HG03139 (cell line): ENCODE measurements at regions not wholly inside any gene's neighbourhood (a gene's known extent, or its start where the extent isn't known, plus 50 kb on each side); places are given as distances from the start of the nearest gene placed in this dataset.

Experiments used
- ATAC-seq: cut with Tn5 transposase; IDR thresholded peaks from one replicate; pipeline ENCODE4 v1.9.1; 2021; ENCODE audit not compliant: unreplicated experiment

DNA sequence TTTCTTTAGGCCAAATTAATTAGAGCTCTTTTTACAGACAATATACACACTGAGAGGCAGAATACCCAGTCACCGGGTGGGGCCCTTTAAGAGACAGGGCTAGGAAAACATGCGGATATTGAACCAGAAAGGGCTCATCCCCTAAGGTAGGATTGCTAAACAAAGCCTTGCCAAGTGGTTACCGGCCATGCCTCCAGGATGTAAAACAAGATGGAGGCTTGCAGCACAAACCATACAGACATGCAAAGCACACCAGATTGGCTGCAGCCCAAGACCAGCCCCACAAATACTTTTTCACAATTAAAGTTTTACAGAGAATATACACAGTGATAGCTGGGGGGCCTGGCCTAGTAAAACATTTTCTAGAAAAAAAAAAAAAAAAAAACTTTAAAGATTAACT, 210.0 kb downstream of the KLHL4 start:
- no peak for ATAC-seq

DNA sequence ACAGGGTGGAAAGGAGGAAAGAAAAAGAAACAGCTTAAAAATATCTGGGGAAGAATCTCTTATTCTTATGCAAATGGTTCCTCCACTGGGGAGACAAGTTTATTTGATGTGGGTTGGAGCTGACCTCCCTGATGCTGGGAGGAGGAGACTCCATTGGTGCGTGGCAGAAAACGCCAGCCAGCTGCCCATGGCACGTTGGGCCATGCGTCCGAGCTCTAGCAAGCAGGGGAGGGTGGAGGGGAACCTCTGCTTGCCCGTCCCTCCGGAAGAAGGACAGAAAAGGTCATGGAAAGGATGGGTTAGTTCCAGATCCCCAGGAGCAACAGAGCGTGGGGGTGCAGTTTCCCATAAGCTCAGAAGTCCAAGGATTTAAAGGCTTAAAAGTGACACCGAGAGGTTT, 210.4 kb downstream of the KLHL4 start:
- ATAC-seq = no peak

DNA sequence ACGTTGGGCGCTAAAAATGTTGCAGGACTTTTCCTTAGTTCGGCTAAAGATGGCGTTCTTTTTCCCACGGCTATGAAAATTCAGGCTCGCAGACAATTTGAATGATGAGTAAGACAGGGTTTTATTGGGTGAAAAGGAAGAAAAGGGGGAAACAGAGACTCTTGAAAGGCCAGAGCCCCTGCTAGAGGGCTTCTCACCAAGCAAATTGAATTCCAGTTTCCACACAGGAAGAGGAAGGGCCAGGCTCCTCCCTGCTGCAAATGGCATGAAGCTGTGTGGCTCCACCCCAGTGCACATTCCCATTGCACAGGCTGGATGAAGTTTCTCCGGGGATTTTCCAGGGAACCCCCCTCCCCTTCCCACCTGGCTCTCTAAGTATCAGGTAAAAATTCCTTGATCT, 210.9 kb downstream of the KLHL4 start:
- no peak for ATAC-seq

DNA sequence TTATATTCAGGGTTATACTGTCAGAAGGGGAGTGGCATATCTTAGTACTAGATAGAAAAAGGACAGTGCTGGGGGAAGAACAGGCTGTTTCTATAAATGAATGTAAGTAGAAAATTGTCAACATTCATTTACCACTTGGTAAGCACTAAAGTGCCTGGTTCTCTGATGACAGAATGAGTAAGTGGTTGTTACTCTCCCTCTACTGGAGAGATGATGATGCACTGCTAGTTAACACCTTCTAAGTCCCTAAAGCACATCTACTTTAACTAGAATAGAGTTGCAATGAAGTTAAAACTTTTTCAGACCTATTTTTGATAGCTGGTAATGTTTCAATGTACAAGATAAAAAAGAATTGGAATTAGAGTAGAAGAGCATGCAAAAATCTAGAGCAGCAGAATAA, 214.5 kb downstream of the KLHL4 start:
- no peak for ATAC-seq

DNA sequence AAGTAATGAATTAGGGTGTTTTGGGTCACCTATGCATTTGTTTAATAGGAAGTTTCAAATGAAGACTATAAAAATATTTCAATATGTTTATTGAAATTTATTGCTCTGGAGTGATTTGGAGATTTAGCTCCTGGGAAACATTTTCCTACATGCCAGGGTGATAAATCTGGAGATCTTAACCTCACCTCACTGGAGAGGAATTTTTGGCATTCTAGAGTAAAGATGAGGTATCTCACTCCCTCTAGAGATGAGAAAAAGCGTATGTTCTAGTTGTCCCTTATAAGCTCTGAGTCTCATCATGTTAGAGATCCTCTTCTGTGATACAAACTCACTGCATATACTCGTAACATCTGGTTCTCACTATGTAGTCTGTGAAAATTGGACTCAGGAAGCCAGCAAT, 219.0 kb downstream of the KLHL4 start:
- ATAC-seq = no peak

DNA sequence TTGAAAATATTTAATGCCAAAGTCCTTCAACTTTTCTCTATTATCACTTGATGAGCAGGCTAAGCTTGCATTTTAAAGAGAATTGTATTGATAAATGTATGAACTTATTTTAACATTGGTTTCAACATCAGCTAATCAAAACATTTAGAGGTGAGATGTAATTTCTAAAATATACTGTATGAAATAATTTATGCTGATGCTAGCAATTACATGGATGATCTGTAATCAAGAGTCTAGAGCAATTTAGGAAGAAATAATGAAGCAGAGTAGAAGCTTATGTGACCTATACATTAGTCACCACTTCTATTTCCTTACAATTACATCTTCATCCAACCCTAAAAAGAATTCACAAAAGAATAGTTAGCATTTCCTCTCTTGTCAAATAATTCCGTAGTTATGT, 226.8 kb downstream of the KLHL4 start:
- ATAC-seq = no peak

DNA sequence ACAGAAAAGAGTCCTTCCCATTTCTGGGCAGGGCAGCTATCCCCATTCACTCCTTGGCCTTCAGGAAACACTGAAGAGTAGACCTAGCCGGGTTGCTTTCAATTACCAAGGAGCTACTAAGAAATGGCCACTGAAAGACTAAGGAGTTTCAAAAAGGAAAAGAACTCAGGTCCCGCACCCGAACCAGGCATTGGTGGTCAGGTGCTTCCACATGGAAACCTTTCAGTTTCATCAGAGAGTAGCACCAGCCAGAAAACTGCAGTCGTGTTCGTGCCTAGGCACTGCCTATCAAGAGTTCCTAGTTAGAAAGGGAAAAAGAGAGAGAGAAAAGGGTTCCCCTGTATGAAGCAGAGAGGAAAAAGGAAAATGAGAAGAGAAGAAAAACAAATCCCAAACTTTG, 237.9 kb downstream of the KLHL4 start:
- ATAC-seq = no peak

DNA sequence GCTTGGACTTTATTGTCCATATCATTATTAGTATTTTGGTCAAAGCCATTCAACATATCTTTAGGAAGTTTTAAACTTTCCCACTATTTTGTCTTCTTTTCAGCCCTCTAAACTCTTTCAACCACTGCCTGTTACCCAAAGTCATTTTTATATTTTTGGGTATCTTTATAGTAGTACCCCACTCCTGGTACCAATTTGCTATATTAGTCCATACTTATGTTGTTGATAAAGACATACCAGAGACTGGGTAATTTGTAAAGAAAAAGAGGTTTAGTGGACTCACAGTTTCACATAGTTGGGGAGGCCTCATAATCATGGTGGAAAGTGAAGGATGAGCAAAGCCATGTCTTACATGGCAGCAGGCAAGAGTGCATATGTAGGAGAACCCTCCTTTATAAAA, 271.4 kb downstream of the KLHL4 start:
- ATAC-seq = no peak

DNA sequence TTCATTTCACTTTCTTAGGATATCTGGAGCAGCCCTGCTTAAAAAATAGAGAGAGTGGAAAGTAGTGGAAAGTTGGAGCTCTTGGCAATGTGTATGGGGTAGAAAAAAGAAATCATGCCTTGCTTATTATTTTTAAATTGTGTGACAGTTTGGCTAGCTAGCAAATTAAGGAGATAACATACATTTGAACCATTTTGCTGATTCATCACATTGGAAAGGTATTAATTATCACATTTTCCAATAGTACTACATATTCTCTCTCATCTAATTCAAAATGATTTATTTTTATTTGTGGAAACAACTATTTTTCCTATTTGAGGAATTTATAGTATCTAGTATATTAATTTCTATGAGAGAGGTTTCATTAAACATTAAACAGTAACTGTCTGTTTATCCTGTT, 280.4 kb downstream of the KLHL4 start:
- ATAC-seq = no peak

DNA sequence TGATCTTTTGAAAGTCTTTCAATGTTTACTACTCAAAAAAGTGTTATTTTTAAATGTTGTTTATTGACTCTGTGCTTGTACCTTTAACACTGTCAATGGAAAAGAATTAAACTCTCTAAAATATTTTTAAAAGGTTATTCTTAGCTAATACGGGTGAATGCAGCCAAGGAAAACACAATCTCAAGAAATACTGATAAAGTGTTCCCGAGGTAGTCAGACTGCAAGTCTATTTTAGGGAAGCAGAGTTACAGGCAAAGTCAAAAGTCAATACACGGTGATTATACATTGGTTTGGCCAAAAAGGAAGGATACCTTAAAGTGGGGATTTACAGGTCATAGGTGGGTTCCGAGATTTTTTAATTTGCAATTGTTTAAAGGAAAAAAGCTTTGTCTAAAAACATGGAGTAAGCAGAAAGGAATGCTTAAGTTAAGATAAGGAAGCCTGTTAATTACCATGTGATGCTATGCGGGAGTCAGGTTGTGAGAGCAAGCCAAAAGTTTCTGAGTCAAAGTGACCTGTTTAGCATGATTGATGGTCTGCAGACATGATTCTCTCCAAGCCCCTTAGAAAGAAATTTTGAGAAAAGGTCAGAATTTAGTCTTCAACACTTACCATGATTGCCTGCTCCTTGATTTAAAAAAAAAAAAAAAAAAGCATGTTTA, 288.4 kb downstream of the KLHL4 start:
- ATAC-seq = no peak

DNA sequence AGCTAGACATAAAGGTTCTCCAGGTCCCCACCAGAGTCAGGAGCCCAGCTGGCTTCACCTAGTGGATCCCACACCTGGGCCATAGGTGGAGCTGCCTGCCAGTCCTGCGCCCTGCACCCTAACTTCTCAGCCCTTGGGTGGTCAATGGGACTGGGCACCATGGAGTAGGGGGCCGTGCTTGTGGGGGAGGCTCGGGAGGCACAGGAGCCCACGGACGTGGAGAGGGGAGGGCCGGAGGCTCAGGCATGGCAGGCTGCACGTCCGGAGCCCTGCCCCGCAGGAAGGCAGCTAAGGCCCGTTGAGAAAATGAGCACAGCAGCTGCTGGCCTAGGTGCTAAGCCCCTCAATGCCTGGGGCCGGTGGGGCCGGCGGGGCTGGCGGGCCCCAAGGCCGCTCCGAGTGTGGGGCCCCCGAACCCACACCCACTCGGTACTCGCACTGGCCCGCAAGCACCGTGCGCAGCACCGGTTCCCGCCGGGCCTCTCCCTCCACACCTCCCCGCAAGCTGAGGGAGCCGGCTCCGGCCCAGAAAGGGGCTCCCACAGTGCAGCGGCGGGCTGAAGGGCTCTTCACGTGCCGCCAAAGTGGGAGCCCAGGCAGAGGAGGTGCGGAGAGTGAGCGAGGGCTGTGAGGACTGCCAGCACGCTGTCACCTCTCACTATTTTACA, 291.1 kb downstream of the KLHL4 start:
- ATAC-seq = no peak

DNA sequence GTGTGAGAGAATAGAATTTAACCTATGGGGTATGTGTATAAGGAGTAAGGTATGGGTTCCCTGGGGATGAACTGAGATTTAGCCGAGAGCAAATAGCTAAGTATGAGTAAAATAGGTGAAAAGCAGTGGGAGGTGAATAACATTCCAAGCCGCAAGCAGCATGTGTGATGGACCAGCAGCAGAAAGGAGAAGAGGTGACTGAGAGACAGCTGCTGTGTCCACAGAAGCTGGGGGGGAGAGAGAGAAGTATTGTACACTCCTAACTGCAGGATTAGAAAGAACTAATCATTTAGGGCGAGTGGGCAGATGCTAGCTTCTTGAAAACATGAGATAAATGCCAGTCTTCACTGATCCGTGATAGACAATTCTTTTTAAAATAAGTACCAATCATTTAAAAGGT, 296.0 kb downstream of the KLHL4 start:
- no peak for ATAC-seq

DNA sequence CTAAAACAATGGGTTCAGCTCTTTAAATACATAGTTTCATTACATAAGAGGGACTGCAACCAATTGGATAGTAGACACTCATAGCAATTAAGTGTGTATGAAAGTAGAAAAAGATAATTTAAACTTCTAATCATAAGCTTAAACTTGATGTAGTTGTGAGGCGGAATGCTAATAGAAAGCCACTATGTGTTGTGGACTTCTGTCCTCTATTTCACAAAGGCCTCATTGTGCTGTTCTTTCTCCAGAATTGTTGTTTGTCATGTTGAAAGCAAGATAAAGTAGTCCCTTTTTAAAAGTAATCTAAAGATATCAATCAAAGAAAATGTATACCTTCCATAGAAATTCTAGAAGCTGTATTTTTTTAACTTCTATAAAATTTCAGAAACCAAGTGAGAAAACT, 329.4 kb downstream of the KLHL4 start:
- ATAC-seq = no peak

DNA sequence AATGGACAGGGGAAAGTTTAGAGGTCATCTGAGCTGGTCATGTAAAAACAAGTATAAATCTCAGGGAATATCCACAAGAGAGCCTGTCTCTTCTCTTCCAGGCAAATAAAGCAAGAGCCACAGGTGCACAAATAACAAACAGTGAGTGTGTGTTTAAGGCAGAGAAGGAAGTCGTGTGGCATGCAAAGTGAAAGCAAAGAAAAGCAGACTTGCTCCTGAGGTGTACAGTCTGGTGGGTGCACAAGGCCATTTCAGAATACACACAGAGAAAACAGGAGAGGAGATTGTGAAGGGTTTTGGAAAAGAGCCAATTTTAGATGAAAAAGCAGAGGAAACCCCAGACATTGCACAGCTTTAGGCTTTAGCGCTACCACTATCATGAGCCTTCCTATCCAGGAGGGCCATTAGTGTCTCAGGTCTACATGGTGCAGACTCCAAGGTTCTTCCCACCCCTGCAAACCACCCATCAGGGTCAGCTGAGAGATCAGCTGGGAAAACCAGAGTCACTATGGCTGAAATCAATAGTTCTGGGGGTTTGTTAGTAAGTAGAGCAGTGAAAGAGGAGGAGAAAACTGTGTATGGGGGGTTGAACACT, 355.8 kb downstream of the KLHL4 start:
- ATAC-seq = no peak

DNA sequence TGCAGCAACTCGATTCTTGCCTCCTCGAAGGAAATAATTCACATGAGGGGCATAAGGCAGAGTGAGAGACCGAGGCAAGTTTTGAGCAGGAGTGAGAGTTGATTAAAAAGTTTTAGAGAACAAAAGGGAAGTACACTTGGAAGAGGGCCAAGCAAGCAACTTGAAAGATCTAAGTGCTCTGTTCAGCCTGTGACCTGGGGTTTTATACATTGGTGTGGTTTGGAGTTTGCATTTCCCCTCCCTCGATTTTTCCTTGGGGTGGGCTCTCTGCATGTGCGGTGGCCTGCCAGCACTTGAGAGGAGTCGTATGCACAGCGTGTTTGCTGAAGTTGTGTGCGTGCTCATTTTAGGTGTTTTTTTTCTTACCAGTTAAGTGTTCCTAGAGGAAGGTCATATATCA, 356.4 kb downstream of the KLHL4 start:
- no peak for ATAC-seq

DNA sequence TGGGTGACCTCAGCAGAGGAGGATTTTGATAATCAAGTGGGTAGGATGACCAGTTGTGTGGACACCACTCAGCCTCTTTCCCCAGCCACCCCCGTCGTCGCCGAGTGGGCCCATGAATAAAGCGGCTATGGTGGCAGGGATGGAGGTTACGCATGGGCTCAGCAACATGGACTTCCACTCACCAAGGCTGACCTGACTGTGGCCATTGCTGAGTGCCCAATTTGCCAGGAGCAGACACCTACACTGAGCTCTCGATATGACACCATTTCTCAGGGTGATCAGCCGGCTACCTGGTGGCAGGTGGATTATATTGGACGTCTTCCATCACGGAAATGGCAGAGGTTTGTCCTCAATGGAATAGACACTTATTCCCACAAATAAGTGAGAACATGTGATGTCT, 361.3 kb downstream of the KLHL4 start:
- no peak for ATAC-seq

DNA sequence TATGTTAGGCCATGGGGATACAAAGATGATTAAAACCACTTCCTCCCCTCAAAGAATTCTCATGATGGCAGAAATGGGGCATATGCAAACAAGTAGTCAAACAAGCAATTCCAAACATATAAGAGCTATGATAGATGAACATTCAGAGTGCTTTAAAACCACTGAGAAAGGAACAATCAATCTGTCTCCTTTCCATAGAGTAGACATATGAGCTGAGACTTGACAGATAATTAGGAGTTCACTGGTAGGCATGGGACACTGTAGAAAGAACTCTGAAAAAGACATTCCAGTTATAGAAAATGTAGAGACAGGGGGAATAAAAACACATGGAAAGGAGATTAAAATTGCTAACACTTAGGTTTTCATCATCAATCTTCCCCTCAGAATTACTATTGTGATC, 372.8 kb downstream of the KLHL4 start:
- ATAC-seq = no peak

DNA sequence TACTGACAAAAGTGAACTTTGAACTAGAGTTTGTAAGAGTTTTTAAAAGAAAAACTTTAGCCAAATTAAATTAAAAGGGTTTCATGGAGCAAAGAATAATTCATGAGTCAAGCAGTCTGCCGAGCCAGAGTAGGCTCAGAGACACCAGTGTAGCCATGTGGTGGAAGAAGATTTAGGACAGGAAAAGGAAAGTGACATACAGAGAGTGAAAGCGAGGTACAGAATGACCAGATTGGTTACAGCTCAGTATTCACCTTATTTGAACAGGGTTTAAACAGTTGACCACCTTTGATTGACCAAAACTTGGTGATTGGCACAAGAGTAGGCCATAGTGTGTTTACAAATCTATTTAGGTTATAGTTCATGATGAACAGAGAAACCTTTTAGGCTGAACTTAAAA, 377.8 kb downstream of the KLHL4 start:
- no peak for ATAC-seq

DNA sequence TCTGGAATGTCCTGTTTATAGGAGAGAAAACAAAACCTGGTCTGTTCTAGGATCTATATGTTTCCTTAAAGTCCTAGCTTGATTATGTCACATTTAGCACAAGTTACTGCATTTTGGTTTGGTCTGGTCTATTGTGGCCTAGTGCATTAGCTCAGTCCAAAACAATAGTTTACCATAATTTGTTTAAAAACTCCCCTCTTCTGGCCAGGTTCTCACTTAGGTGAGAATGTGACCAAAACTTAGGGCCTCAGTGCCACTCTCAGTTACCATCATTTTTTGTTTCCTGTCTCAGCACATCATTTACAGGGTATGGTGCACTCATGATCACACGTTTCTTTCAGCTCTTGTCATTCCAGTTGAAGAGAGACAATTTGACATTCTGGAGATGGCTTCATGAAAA, 378.5 kb downstream of the KLHL4 start:
- ATAC-seq = no peak

DNA sequence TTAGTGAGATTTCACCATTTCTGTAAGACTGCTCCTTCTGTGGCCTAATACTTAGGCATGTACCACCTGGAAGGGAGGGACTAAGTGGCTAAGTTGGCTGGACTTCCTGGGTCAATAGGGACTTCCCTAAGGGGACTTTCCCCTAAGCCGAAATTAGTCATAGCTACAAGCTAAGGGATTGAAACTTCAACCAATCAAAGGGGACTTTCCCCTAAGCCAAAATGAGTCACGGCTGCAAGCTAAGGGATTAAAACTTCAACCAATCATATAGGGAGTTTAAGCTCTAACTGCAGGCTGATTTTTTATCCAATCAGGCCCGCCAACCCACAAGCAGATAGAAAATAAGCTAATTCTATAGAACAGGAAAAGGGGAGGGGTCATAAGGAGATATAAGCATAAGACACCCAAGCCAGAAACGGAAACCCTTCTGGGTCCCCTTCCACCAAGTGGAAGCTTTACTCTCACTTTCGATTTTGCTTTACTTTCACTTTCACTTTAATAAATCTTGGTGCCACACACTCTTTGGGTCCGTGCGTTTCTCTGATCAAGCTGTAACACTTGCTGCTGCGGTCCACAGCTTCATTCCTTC, 382.8 kb downstream of the KLHL4 start:
- peak; percentile 75 for ATAC-seq

DNA sequence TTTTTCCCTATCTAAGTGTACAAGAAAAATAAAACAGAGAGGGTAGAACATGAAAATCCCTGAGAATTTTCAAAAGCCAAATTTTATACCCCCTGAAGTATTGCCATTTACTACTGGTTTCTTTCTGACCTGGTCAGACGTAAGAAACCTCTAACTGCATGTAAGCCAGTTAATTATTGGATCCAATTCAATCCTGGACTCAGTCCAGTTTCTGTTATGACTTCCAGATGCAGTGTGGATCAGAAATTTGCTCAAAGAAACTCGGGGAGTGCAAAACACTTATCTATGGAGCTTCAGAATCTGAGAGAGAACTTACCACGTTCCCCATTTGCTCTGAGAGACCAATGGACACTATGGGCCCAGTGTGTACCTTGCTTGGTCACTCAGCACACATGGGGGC, 383.5 kb downstream of the KLHL4 start:
- no peak for ATAC-seq

DNA sequence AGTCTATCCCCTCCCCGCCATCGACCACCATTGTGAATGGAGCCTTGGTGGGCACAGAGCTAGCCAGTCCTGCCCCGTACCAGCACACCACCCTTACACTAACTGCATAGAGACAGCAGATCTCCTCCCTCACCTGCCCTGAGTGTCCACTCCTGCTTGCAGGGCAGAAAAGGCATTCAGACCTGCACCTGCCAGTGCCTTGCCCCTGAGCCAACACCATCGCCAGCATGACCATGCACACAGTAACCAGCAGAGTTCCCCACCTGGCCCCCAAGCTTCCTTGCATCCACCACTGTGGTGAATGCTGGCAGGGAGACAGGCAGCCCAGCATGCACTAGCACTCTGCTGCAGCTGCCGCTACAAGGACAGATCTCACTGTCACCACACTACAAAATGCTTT, 397.1 kb downstream of the KLHL4 start:
- no peak for ATAC-seq
